ENCODE measurements at regions not wholly inside any gene's neighbourhood (a gene's known extent, or its start where the extent isn't known, plus 50 kb on each side); places are given as distances from the start of the nearest gene placed in this dataset.
"Not testable (repeated sequence)": the region's sequence is repeated elsewhere in the genome, so short reads cannot be mapped to it uniquely, and the experiment has no call there.

DNA sequence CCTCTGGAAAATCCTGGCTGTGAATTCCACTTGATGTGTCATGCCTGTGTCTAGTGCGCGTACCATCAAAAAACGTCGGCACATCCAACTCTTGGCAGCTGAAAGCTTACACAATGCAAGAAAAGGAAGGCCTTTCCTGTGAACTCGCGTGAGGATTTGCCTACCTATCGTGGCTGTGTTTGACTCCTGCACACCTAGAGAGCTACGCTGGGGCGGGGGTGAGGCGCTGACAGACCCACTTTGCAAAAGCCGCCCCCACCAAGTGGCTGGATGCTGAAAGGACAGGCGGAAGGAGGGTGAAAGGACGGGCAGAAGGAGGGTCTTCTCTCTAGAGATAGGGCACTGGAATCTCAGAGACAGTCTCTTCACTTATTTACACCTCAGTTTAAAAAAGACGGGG, 270.1 kb downstream of the EIPR1 start:
- TF ChIP-seq, protein P1, sequence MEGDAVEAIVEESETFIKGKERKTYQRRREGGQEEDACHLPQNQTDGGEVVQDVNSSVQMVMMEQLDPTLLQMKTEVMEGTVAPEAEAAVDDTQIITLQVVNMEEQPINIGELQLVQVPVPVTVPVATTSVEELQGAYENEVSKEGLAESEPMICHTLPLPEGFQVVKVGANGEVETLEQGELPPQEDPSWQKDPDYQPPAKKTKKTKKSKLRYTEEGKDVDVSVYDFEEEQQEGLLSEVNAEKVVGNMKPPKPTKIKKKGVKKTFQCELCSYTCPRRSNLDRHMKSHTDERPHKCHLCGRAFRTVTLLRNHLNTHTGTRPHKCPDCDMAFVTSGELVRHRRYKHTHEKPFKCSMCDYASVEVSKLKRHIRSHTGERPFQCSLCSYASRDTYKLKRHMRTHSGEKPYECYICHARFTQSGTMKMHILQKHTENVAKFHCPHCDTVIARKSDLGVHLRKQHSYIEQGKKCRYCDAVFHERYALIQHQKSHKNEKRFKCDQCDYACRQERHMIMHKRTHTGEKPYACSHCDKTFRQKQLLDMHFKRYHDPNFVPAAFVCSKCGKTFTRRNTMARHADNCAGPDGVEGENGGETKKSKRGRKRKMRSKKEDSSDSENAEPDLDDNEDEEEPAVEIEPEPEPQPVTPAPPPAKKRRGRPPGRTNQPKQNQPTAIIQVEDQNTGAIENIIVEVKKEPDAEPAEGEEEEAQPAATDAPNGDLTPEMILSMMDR (IDR thresholded peaks at IDR 0.05) = no peak
- no peak for DNase-seq (ENCODE audit: low spot score)

DNA sequence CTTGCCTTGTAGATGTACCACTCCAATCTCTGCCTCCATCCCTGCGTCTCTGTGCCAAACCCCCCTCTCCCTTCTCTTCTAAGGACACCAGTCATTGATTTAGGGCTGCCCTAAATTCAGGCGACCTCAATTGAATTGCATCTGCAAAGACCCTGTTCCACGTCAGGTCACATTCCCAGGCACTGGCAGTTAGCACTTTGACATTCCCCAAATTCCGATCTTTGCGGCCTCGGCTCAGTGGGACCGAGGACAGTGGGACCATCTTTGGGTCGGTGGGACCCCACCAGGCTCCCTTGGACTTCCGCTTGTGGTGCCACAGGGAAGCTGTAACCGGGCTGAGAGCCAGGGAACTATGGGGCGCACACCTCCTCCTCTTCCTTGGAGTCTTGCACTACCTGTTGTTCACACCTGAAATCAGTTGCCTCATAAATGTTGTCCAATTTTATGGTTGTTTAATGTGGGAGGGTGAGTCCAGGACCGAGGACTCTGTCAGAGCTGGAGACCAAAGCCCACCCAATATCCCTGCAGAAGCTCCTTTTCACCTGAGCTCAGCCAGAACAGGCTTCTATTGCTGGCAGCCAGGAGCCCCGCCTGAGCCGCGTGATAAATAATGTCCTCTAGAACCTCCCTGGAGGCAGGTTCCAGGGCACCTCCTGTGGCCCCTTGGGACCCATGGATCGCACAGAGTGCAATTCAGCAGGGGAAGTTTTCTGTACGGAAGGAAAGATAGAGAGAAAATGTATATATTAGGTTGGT, 271.6 kb downstream of the EIPR1 start:
- ATAC-seq (ENCODE audit: insufficient number of reproducible peaks, low FRiP score, low read depth) = no peak
- Histone ChIP-seq H3K4me1 (ENCODE audit: control insufficient read depth in 1 of 2, low read depth in 2 of 2) (no peaks in the 10 kb centered on the region), H3K27ac (no peak overlapping the region), H3K4me3 (no peak overlapping the region), H3K36me3 (no peaks in the 10 kb centered on the region), H3K27me3 (replicated peaks; ENCODE audit: insufficient read depth) (no peaks in the 10 kb centered on the region), H3K9me3 (no peaks in the 10 kb centered on the region)
- TF ChIP-seq, protein P1 (IDR thresholded peaks at IDR 0.05) = no peak
- no peak for DNase-seq (ENCODE audit: low spot score)

More for the DNA sequence above, 270.1 kb downstream of the EIPR1 start:
- Histone ChIP-seq H3K4me1 (ENCODE audit: control insufficient read depth in 1 of 2, low read depth in 2 of 2) (no peaks in the 10 kb centered on the region), H3K4me3 (no peak overlapping the region), H3K36me3 (no peaks in the 10 kb centered on the region), H3K9me3 (no peaks in the 10 kb centered on the region), H3K27me3 (replicated peaks; ENCODE audit: insufficient read depth) (no peaks in the 10 kb centered on the region), H3K27ac (no peak overlapping the region)
- no peak for ATAC-seq (ENCODE audit: insufficient number of reproducible peaks, low FRiP score, low read depth)

DNA sequence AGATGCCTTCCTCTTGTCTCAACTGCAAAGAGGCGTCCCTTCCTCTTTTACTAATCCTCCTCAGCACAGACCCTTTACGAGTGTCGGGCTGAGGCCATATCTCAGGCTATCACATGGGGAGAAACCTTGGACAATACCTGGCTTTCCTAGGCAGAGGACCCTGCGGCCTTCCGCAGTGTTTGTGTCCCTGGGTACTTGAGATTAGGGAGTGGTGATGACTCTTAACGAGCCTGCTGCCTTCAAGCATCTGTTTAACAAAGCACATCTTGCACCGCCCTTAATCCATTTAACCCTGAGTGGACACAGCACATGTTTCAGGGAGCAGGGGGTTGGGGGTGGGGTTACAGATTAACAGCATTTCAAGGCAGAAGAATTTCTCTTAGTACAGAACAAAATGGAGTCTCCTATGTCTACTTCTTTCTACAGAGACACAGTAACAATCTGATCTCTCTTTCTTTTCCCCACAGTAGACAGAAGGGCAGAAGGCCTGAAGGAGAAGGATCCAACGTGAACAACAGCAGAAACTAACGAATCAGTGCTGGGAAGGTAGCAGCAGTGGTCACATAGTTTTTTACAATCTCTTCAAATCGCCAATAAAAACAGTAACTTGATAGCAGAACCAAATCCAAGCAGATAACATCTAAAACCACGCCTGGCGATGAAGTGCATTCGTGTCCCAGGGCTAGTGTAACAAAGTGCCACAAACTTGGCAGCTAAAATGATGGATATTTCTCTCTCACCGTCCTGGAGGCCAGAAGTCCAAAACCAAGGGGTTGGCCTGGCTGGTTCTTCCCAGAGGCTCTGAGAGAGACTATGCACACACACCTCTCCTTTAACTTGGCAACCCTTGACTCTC, 272.4 kb downstream of the EIPR1 start:
- H3K36me3 ChIP-seq; H3K27me3 ChIP-seq (replicated peaks; ENCODE audit: insufficient read depth); H3K4me3 ChIP-seq; H3K4me1 ChIP-seq (ENCODE audit: control insufficient read depth in 1 of 2, low read depth in 2 of 2); H3K27ac ChIP-seq; ATAC-seq (ENCODE audit: insufficient number of reproducible peaks, low FRiP score, low read depth); H3K9me3 ChIP-seq; DNase-seq (ENCODE audit: low spot score): not testable (repeated sequence)

DNA sequence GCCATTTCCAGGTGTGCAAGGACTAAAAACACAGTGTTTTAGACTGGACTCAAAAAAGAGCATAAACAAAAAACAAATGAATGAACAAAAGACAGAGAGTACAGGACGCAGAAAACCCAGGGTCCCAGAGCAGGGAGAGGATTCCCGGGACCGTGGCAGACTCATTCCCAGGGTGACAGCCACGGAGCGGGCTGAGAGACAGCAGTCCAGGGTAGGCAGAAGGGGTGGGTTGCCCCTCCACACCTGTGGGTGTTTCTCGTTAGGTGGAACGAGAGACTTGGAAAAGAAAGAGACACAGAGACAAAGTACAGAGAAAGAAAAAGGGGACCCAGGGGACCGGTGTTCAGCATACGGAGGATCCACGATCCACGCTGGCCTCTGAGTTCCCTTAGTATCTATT, 273.4 kb downstream of the EIPR1 start:
- no peaks in the 10 kb centered on the region for H3K36me3 ChIP-seq
- no peaks in the 10 kb centered on the region for H3K27me3 ChIP-seq (replicated peaks; ENCODE audit: insufficient read depth)
- ATAC-seq (ENCODE audit: insufficient number of reproducible peaks, low FRiP score, low read depth) (no peak), DNase-seq (ENCODE audit: low spot score) (no peak)
- TF ChIP-seq, protein P1 (IDR thresholded peaks at IDR 0.05) = no peak
- no peaks in the 10 kb centered on the region for H3K4me1 ChIP-seq (ENCODE audit: control insufficient read depth in 1 of 2, low read depth in 2 of 2)
- H3K4me3 ChIP-seq = no peak overlapping the region
- no peaks in the 10 kb centered on the region for H3K9me3 ChIP-seq
- H3K27ac ChIP-seq = no peak overlapping the region

DNA sequence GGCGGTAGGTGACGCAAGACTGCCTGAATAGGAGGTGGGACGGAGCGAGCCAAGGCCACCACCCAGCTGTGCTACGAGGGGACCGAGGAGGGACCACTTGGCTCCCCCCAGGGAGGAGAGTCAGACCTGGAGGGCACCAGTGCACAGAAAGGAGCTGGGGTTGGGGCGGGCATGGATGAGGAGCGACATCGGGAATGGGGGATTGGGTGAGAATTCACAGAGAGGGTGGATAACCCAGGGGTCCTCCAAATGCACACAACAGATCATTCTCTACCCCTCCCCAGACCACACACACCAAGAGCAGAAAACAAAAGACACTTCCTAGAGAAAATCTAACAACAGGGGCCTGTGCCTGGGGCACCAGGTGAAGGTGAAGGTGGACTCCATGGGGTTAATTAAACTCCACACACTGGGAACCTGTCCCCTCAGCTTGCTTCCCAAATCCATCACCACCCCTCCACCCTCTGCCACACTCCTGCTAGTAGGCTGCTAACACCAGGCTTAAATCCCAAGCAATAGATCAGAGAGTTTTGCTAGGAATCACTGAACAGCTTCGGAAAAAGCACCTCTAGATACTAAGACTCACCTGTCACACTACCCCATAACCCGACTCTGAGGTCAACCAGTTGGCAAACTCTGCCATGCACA, 274.6 kb downstream of the EIPR1 start:
- Histone ChIP-seq H3K4me1 (ENCODE audit: control insufficient read depth in 1 of 2, low read depth in 2 of 2) (no peaks in the 10 kb centered on the region), H3K27me3 (replicated peaks; ENCODE audit: insufficient read depth) (no peaks in the 10 kb centered on the region), H3K36me3 (no peaks in the 10 kb centered on the region), H3K4me3 (no peak overlapping the region), H3K27ac (no peak overlapping the region), H3K9me3 (no peaks in the 10 kb centered on the region)
- DNase-seq (ENCODE audit: low spot score) = no peak
- TF ChIP-seq, protein P1 (IDR thresholded peaks at IDR 0.05) = no peak
- ATAC-seq (ENCODE audit: insufficient number of reproducible peaks, low FRiP score, low read depth) = no peak
